ENCODE measurements at regions not wholly inside any gene's neighbourhood (a gene's known extent, or its start where the extent isn't known, plus 50 kb on each side); places are given as distances from the start of the nearest gene placed in this dataset.

- TF ChIP-seq POLR2A (IDR thresholded peaks at IDR 0.05; ENCODE audit: control extremely low read depth in 1 of 2, low read depth in 2 of 2, low read length in 2 of 2) (no peak), GABPA (IDR thresholded peaks at IDR 0.05; ENCODE audit: borderline replicate concordance, insufficient read depth, low read length) (no peak), POLR2AphosphoS5 (IDR thresholded peaks at IDR 0.05; ENCODE audit: low read depth, low read length) (no peak), NRF1 (IDR thresholded peaks at IDR 0.05; ENCODE audit: low read depth, low read length) (no peak), BCL11A (IDR thresholded peaks at IDR 0.05; ENCODE audit: low read depth in 2 of 2, low read length in 2 of 2) (no peak), SP4 (IDR thresholded peaks at IDR 0.05; ENCODE audit: low read length) (no peak), EP300 (IDR thresholded peaks at IDR 0.05; ENCODE audit: borderline replicate concordance in 1 of 2, low read depth in 2 of 2, low read length in 2 of 2) (no peak)
- TF ChIP-seq, protein P1, sequence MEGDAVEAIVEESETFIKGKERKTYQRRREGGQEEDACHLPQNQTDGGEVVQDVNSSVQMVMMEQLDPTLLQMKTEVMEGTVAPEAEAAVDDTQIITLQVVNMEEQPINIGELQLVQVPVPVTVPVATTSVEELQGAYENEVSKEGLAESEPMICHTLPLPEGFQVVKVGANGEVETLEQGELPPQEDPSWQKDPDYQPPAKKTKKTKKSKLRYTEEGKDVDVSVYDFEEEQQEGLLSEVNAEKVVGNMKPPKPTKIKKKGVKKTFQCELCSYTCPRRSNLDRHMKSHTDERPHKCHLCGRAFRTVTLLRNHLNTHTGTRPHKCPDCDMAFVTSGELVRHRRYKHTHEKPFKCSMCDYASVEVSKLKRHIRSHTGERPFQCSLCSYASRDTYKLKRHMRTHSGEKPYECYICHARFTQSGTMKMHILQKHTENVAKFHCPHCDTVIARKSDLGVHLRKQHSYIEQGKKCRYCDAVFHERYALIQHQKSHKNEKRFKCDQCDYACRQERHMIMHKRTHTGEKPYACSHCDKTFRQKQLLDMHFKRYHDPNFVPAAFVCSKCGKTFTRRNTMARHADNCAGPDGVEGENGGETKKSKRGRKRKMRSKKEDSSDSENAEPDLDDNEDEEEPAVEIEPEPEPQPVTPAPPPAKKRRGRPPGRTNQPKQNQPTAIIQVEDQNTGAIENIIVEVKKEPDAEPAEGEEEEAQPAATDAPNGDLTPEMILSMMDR (IDR thresholded peaks at IDR 0.05; ENCODE audit: control extremely low read depth in 1 of 3, insufficient read depth in 1 of 3, low read depth in 1 of 3, low read length in 3 of 3), result no peak
These were observed 228.4 kb downstream of the TENT4A start for GRCh38 chr5:6941631-6942030.

All from H1 (cell line).